PC-3 (cell line): ENCODE measurements at regions not wholly inside any gene's neighbourhood (a gene's known extent, or its start where the extent isn't known, plus 50 kb on each side); places are given as distances from the start of the nearest gene placed in this dataset.

Experiments
- EZH2 ChIP-seq: fragments of 300-600 bp; sonication (generic); IDR thresholded peaks from one replicate; pipeline ENCODE4 v1.6.1; 2017; ENCODE audit warnings: antibody characterized with exemption, mild to moderate bottlenecking, low read length; ENCODE audit not compliant: unreplicated experiment
- EZH2phosphoT487 ChIP-seq: fragments of 300-600 bp; sonication (generic); IDR thresholded peaks from 2 replicates; pipeline ENCODE4 v1.6.1; 2018; ENCODE audit warnings: mild to moderate bottlenecking, antibody characterized with exemption, low read length, borderline replicate concordance
- TF ChIP-seq, protein P1 (sequence below): fragments of 300-600 bp; sonication (generic); conservative IDR thresholded peaks from 2 replicates; pipeline ENCODE4 v1.5.1; 2017; ENCODE audit warnings: antibody characterized with exemption, low read depth, mild to moderate bottlenecking, low read length

DNA sequence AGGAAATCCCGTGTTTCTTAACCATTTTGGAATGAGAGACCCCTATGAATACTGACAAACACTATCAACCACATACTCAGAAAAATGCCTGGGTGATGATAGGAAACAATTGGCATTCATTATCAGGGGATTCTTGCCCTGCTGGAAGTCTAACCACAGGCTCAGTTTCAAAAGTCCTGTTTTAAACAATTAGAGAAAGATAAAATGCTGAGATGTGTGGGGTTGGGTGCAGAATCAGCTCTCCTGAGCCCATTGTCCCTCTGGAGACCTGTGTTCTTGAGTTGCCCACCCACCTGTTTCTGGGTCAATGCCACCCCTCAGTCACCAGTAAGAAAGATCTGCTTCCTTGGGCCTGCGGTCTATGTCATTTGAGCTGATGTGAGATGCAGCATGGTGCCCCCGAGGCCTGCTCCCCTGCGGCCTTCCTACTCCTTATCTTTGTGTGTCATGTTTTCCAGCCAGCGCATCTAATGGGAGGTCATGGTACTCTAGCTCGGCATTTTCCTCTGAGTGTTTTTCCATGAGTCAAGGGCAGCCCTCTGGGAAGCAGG lies 130.3 kb upstream of the PLXNA2 start:
- TF ChIP-seq, protein P1, sequence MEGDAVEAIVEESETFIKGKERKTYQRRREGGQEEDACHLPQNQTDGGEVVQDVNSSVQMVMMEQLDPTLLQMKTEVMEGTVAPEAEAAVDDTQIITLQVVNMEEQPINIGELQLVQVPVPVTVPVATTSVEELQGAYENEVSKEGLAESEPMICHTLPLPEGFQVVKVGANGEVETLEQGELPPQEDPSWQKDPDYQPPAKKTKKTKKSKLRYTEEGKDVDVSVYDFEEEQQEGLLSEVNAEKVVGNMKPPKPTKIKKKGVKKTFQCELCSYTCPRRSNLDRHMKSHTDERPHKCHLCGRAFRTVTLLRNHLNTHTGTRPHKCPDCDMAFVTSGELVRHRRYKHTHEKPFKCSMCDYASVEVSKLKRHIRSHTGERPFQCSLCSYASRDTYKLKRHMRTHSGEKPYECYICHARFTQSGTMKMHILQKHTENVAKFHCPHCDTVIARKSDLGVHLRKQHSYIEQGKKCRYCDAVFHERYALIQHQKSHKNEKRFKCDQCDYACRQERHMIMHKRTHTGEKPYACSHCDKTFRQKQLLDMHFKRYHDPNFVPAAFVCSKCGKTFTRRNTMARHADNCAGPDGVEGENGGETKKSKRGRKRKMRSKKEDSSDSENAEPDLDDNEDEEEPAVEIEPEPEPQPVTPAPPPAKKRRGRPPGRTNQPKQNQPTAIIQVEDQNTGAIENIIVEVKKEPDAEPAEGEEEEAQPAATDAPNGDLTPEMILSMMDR = no peak
- TF ChIP-seq EZH2phosphoT487 (no peak), EZH2 (no peak)
